Activated CD8-positive, alpha-beta memory T cell treated with anti-CD3 and anti-CD28 coated beads for 4 hours (primary cell): ENCODE measurements at regions not wholly inside any gene's neighbourhood (a gene's known extent, or its start where the extent isn't known, plus 50 kb on each side); places are given as distances from the start of the nearest gene placed in this dataset.
A peak's percentile ranks its signal among the peaks of the same experiment; 100 is the strongest.
"Not testable (repeated sequence)": the region's sequence is repeated elsewhere in the genome, so short reads cannot be mapped to it uniquely, and the experiment has no call there.

Experiments
- DNase-seq, 2 donors: peaks; one replicate each; pipeline ENCODE4 v3.0.0-alpha.2; 2020; ENCODE audit warnings: low read depth in 2 of 2

GRCh38 chr2:111365986-111366640 is 245.4 kb downstream of the BCL2L11 start:
- not testable (repeated sequence) for DNase-seq

- not testable (repeated sequence) for DNase-seq
Observed at GRCh38 chr2:111366641-111367029, 245.9 kb downstream of the BCL2L11 start.

DNA sequence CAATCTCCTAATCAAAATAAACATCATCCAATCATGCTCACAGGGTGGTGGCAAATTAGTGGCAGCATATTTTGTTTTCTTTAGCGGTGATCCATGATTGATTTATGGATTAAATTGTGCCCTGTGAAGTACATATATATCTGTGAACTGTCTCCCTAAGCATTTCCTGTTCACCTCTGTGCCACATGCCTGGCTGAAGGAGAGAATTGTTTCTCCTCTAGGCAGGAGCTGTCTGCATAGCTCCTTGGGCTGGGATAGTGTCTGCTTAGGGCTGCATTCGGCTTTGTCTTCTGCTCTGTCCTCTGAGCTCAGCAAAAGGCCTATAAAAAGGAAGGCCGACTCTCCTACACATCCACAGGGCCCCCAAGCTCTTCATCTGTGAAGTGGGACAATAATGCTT is 246.4 kb downstream of the BCL2L11 start:
- not testable (repeated sequence) for DNase-seq

- not testable (repeated sequence) for DNase-seq
Observed at GRCh38 chr2:111367871-111368270, 247.2 kb downstream of the BCL2L11 start.

DNA sequence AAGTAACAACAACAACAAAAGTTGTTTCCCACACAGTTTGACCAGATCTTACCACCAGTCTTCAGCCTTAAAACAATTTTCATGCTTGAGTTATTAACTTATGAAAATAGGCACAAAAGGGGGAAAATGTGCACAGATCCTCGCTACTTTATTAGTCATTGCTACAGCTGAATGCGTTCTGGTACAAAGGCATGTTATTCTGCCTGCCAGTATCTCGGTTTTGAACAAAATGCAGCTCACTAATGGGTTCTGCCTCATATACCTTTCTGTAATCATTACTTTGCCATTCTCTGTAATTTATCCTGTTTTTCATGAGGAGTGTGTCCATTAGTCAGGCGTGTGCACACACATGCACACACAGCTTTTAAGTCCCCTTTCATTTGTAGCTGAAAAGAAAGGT is 247.6 kb downstream of the BCL2L11 start:
- not testable (repeated sequence) for DNase-seq

- DNase-seq = not testable (repeated sequence)
Observed at GRCh38 chr2:111373060-111373459, 252.3 kb downstream of the BCL2L11 start.

GRCh38 chr2:111373989-111374388 is 253.3 kb downstream of the BCL2L11 start:
- not testable (repeated sequence) for DNase-seq

- DNase-seq = not testable (repeated sequence)
Observed at GRCh38 chr2:111374734-111375133, 254.0 kb downstream of the BCL2L11 start.

DNA sequence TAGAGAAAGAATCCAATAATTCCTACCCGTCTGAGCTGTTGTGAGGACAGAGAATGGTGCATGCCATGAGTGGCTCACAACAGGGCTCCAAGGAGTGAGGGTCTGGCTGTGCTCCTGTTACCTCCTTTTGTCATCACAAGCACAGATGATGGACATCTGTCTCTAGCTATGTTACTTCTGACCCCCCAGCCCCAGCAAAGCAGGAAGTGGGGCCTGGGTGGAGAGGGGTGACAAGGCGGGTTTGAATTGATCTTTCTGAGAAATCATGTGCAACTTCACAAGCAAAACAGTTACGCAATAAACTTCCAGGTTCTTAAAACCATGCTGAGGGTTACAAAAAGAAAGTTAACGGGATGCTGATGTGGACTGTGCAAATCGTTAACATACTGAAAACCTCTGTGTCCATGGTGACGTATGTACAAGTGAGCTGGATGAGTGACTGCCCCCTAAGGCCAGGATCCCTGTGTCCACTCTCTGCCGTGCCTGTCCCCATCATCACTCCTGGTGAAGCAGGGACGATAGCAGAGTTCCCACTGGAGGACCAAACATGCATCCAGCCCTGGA is 254.7 kb downstream of the BCL2L11 start:
- not testable (repeated sequence) for DNase-seq

- DNase-seq = not testable (repeated sequence)
Observed at GRCh38 chr2:111376272-111376970, 255.7 kb downstream of the BCL2L11 start.

GRCh38 chr2:111376971-111377352 is 256.2 kb downstream of the BCL2L11 start:
- not testable (repeated sequence) for DNase-seq

DNA sequence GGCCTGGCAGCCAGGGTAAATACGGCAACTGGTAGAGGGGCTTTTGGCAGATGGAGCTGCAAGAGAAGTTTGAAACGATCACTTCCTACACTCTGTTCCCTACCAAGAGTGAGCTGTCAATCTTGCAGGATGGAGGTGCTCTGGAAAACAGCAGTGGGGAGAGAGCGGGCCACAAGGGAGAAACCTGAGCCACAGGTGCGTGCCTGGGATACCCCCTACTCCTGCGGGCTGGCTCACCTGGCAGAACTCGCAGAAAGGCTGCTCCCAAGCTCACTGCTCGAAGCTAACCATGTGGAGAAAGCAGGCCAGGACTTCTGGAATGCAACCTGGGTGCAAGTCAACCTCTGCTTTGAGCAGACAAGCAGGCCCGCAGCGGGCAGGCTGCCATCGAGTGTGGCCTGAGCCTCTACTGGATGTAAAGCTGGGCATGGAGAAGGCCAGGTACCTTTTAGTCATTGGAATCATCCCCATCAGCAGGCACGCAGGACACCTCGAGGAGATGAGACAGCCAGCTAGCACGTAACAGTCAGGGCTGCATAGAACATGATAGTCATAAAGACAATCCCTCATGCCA is 256.8 kb downstream of the BCL2L11 start:
- not testable (repeated sequence) for DNase-seq

DNA sequence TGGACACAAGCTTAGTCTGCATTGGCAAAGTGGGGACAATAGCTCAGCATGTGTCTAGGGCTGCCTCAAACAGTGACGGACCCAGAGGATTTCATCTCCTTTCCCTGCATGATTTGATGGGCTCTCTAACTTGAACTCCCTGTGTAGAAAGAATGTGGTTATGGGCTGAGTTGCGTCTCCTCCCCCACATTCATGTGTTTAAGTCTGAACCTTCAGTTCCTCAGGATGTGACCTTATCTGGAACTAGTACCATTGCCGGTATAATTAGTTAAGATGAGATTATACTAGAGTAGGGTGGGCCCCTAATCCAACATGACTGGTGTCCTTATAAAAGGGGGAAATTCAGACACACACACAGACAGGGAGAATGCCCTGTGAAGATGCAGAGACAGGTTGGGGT is 257.6 kb downstream of the BCL2L11 start:
- not testable (repeated sequence) for DNase-seq

DNA sequence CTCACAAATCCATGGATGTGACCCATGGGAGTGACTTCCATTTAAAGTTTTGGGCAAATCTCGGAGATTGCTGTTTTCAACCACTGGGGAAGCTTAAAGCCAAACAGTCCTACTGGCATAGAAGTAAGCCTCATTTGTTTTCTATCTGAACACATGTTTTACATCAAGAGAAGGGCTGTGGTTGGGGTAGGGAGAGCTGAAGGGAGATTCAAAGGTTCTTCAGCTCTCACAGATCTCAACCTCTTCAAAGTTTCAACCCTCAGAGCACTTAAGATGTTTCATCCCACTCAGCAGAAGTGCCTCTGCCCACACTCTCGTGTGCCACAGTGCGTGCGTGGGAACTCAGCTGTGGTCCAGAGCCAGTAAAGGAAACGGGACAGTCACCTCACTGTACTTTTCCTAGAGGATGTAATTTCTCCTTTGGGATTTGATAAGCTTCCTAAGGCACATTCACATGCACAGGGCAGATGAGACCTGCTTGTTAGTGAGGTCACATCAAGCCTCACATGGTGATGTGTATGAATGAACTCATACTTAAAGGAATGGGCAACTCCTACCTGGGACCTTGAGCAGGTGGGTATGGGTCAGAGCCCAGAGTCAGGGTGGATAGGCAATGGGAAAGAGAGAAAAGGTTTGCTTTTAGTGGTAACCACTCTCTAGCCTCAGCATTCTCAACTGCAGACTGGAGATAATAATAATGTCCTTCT is 260.2 kb downstream of the BCL2L11 start:
- peak in 1 of 2 donors; percentile 28 for DNase-seq

- DNase-seq = not testable (repeated sequence)
Observed at GRCh38 chr2:111381530-111382306, 261.0 kb downstream of the BCL2L11 start.

GRCh38 chr2:111382507-111382906 is 261.8 kb downstream of the BCL2L11 start:
- not testable (repeated sequence) for DNase-seq

DNA sequence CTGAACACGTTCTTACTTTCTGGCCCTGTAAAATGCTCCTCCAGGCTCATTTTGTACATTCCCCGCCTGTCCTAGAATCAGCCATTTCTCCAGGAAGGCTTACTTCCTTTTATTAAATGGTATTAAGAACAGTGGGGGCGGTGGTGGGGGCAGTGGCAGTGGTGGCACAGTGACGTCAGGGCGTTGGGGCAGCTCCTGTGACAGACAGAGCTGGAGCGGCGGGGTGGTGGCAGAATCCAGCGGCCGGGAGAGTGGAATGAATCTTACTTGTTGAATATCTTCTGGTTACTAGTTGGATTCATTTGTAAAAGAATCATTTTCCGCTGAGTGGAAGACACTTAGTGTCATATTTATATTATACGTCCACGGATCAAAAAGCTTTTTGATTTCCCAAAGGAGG is 262.6 kb downstream of the BCL2L11 start:
- DNase-seq = not testable (repeated sequence)

GRCh38 chr2:111385226-111385957 is 264.7 kb downstream of the BCL2L11 start:
- DNase-seq = not testable (repeated sequence)

DNA sequence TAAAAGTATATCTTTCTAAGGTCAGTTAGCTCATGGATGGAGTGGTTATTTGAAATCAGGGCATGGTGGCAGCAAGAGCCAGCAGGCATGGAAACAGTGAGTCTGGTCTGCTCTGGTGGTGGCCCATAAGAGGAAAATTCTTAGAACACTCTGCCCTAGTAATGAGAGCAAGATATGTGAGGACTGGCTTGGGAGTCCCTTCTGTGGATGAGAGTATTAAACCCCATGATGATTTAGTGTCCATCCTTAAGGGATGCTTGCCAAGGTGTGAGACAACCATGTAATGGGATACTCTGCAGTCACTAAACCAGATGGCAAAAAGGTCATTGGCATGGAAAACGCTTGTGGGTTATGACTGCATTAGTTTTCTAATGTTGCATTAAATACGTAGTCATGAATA is 269.9 kb downstream of the BCL2L11 start:
- not testable (repeated sequence) for DNase-seq
